IMR-90 (cell line): ENCODE measurements at regions not wholly inside any gene's neighbourhood (a gene's known extent, or its start where the extent isn't known, plus 50 kb on each side); places are given as distances from the start of the nearest gene placed in this dataset.

ENCODE experiments used
- ATAC-seq: fragments of 200-7000 bp; cut with Tn5 transposase; 2 replicates; pipeline ENCODE4 v1.9.1; 2020; ENCODE audit warnings: low read depth, mild to moderate bottlenecking, moderate library complexity
- BruUV-seq: library from RNA; stranded (reverse); fragments of 400-500 nt; replicated peaks from 2 replicates; lab custom pipeline; 2021; lab: Mats Ljungman, UMichigan
- CTCF ChIA-PET: fragments of 300-600 bp; formaldehyde crosslinking; extraction: SDS; loops from one replicate; lab custom pipeline; 2021; ENCODE audit warnings: antibody characterized with exemption; lab: Yijun Ruan, JAX
- POLR2A ChIA-PET: fragments of 300-600 bp; sonication (Branson Sonifier 250); formaldehyde crosslinking; loops from one replicate; lab custom pipeline; 2022; ENCODE audit warnings: antibody characterized with exemption; ENCODE audit not compliant: unreplicated experiment; lab: Charles Lee
- DNase-seq: peaks from one replicate; pipeline ENCODE4 v3.0.0; 2013
- H2AFZ ChIP-seq: replicated peaks from 2 replicates; pipeline ENCODE3; 2013; ENCODE audit warnings: low read length, mild to moderate bottlenecking; ENCODE audit not compliant: poor library complexity
- H2AK5ac ChIP-seq: 2 replicates; pipeline ENCODE4 v1.6.1; 2013; ENCODE audit warnings: low read depth, low read length, inconsistent platforms
- H2AK9ac ChIP-seq: replicated peaks from 2 replicates; pipeline ENCODE3; 2013; ENCODE audit warnings: mild to moderate bottlenecking, low read depth, low read length, moderate library complexity; ENCODE audit not compliant: poor library complexity
- H2BK120ac ChIP-seq: 2 replicates; pipeline ENCODE4 v1.6.1; 2013; ENCODE audit warnings: low read depth, low read length, inconsistent platforms
- H2BK15ac ChIP-seq: 3 replicates; pipeline ENCODE4 v1.6.1; 2013; ENCODE audit warnings: low read depth, low read length, inconsistent platforms
- H2BK20ac ChIP-seq: 2 replicates; pipeline ENCODE4 v1.6.1; 2013; ENCODE audit warnings: low read depth, mild to moderate bottlenecking, inconsistent platforms, low read length, moderate library complexity
- H2BK5ac ChIP-seq: 2 replicates; pipeline ENCODE4 v1.6.1; 2013; ENCODE audit warnings: mild to moderate bottlenecking, low read depth, low read length, inconsistent platforms; ENCODE audit not compliant: poor library complexity, severe bottlenecking
- H3K14ac ChIP-seq: replicated peaks from 2 replicates; pipeline ENCODE4 v1.6.1; 2013; ENCODE audit warnings: low read depth, low read length, inconsistent platforms
- H3K18ac ChIP-seq: 2 replicates; pipeline ENCODE4 v1.6.1; 2013; ENCODE audit warnings: low read depth, low read length, control low read depth
- H3K23ac ChIP-seq: 2 replicates; pipeline ENCODE4 v1.6.1; 2013; ENCODE audit warnings: low read depth, low read length, inconsistent platforms
- H3K27ac ChIP-seq: 2 replicates; pipeline ENCODE4 v1.5.1; 2013; ENCODE audit warnings: mild to moderate bottlenecking, control low read depth, low read length; ENCODE audit not compliant: insufficient read depth
- H3K27me3 ChIP-seq: 2 replicates; pipeline ENCODE4 v1.6.1; 2013; ENCODE audit warnings: low read length; ENCODE audit not compliant: control insufficient read depth, insufficient read depth
- H3K36me3 ChIP-seq: 2 replicates; pipeline ENCODE4 v1.6.1; 2013; ENCODE audit warnings: low read length, mixed read lengths; ENCODE audit not compliant: control insufficient read depth, insufficient read depth
- H3K4ac ChIP-seq: 2 replicates; pipeline ENCODE4 v1.6.1; 2013; ENCODE audit warnings: low read depth, low read length, inconsistent platforms
- H3K4me1 ChIP-seq: 2 replicates; pipeline ENCODE4 v1.6.1; 2013; ENCODE audit warnings: low read length, mixed read lengths; ENCODE audit not compliant: control insufficient read depth, insufficient read depth
- H3K4me2 ChIP-seq: 2 replicates; pipeline ENCODE4 v1.6.1; 2013; ENCODE audit warnings: low read depth, mild to moderate bottlenecking, control low read depth, low read length, moderate library complexity
- H3K4me3 ChIP-seq: 2 replicates; pipeline ENCODE4 v1.5.1; 2013; ENCODE audit warnings: low read depth, mild to moderate bottlenecking, control low read depth, low read length, moderate library complexity; ENCODE audit not compliant: insufficient read depth
- H3K56ac ChIP-seq: 2 replicates; pipeline ENCODE4 v1.6.1; 2013; ENCODE audit warnings: low read length, inconsistent platforms; ENCODE audit not compliant: insufficient read depth; ENCODE audit errors: extremely low read depth
- H3K79me1 ChIP-seq, 2 experiments: 2 replicates each; pipeline ENCODE4 v1.6.1; 2013; ENCODE audit warnings: low read length in 2 of 2, inconsistent platforms in 1 of 2, low read depth in 1 of 2
- H3K9ac ChIP-seq: 2 replicates; pipeline ENCODE4 v1.6.1; 2013; ENCODE audit warnings: low read depth, low read length, control low read depth
- H3K9me1 ChIP-seq: 2 replicates; pipeline ENCODE4 v1.6.1; 2013; ENCODE audit warnings: low read length, inconsistent platforms; ENCODE audit not compliant: insufficient read depth
- H3K9me3 ChIP-seq: 2 replicates; pipeline ENCODE4 v1.6.1; 2013; ENCODE audit warnings: low read length; ENCODE audit not compliant: control insufficient read depth, insufficient read depth
- H4K20me1 ChIP-seq: 2 replicates; pipeline ENCODE4 v1.6.1; 2013; ENCODE audit warnings: low read length, inconsistent platforms; ENCODE audit not compliant: insufficient read depth
- H4K5ac ChIP-seq: 2 replicates; pipeline ENCODE4 v1.6.1; 2013; ENCODE audit warnings: mild to moderate bottlenecking, low read depth, low read length, control low read depth
- H4K8ac ChIP-seq, 2 experiments: 2 replicates each; pipeline ENCODE4 v1.6.1; 2013; ENCODE audit warnings: low read depth in 2 of 2, low read length in 2 of 2, control low read depth in 1 of 2, inconsistent platforms in 1 of 2
- H4K91ac ChIP-seq: 2 replicates; pipeline ENCODE4 v1.6.1; 2013; ENCODE audit warnings: low read depth, low read length, inconsistent platforms; ENCODE audit not compliant: insufficient read depth
- BHLHE40 ChIP-seq: fragments of 150-350 bp; IDR thresholded peaks from 2 replicates; pipeline ENCODE4 v1.6.1; 2016; ENCODE audit warnings: mild to moderate bottlenecking, low read depth, low read length
- CEBPB ChIP-seq: IDR thresholded peaks from 2 replicates; pipeline ENCODE4 v1.6.1; 2012; ENCODE audit warnings: low read depth, low read length, improper control_type of control experiment
- CHD1 ChIP-seq: IDR thresholded peaks from 2 replicates; pipeline ENCODE4 v1.6.1; 2012; ENCODE audit warnings: low read depth, low read length, improper control_type of control experiment
- FOS ChIP-seq: fragments of 150-350 bp; IDR thresholded peaks from 2 replicates; pipeline ENCODE4 v1.6.1; 2016; ENCODE audit warnings: low read depth, low read length
- MAFK ChIP-seq: IDR thresholded peaks from 2 replicates; pipeline ENCODE4 v1.6.1; 2012; ENCODE audit warnings: low read depth, low read length, improper control_type of control experiment
- MAZ ChIP-seq: IDR thresholded peaks from 2 replicates; pipeline ENCODE4 v1.6.1; 2012; ENCODE audit warnings: low read depth, mild to moderate bottlenecking, low read length, improper control_type of control experiment, moderate library complexity, borderline replicate concordance
- MXI1 ChIP-seq: IDR thresholded peaks from 2 replicates; pipeline ENCODE4 v1.6.1; 2012; ENCODE audit warnings: low read depth, mild to moderate bottlenecking, low read length, moderate library complexity, borderline replicate concordance
- NFE2L2 ChIP-seq: fragments of 150-350 bp; IDR thresholded peaks from 2 replicates; pipeline ENCODE4 v1.6.1; 2016; ENCODE audit warnings: low read depth, mild to moderate bottlenecking, low read length
- POLR2A ChIP-seq: IDR thresholded peaks from 2 replicates; pipeline ENCODE4 v1.6.1; 2012; ENCODE audit warnings: mild to moderate bottlenecking, low read depth, low read length
- RAD21 ChIP-seq: IDR thresholded peaks from 2 replicates; pipeline ENCODE4 v1.6.1; 2012; ENCODE audit warnings: low read length, improper control_type of control experiment
- RCOR1 ChIP-seq: IDR thresholded peaks from 2 replicates; pipeline ENCODE4 v1.6.1; 2012; ENCODE audit warnings: mild to moderate bottlenecking, low read length, improper control_type of control experiment; ENCODE audit not compliant: insufficient replicate concordance
- RFX5 ChIP-seq: IDR thresholded peaks from 2 replicates; pipeline ENCODE4 v1.8.0; 2012; ENCODE audit warnings: low read depth, mild to moderate bottlenecking, low read length, moderate library complexity
- SMC3 ChIP-seq: fragments of 150-350 bp; IDR thresholded peaks from 2 replicates; pipeline ENCODE4 v1.6.1; 2016; ENCODE audit warnings: low read depth, mild to moderate bottlenecking, antibody characterized with exemption, low read length, moderate library complexity
- WGBS, 2 experiments: methylation state at CpG; one replicate each; pipeline versions ENCODE4 v1.1.5 to v1.1.7; 2013; ENCODE audit warnings: missing lambda C conversion rate in 2 of 2; ENCODE audit not compliant: insufficient read length in 1 of 2; ENCODE audit errors: extremely low coverage in 2 of 2; 5-methylcytosine and 5-hydroxymethylcytosine counted together
- dilution Hi-C: fragments of 300-500 bp; cut with HindIII; formaldehyde crosslinking; loops from one replicate; pipeline ENCODE4 v1.14.3; 2018; ENCODE audit warnings: low sequenced_read_pairs; ENCODE audit not compliant: unreplicated experiment
- in situ Hi-C: fragments of 300-500 bp; cut with MboI; formaldehyde crosslinking; loops from 3 replicates; pipeline ENCODE4 v1.14.3; 2019; ENCODE audit warnings: low sequenced_read_pairs, inconsistent platforms, mixed read lengths
- intact Hi-C: fragments of 100-400 bp; cut with micrococcal nuclease; formaldehyde crosslinking; loops from 2 replicates; pipeline ENCODE4 v1.10.0; 2022
- TF ChIP-seq, protein P1 (sequence below): conservative IDR thresholded peaks from 2 replicates; pipeline ENCODE4 v1.5.1; 2012; ENCODE audit warnings: mild to moderate bottlenecking, low read depth, low read length, improper control_type of control experiment
- TF ChIP-seq, protein P2 (sequence below): fragments of 150-350 bp; IDR thresholded peaks from 2 replicates; pipeline ENCODE4 v1.6.1; 2017; ENCODE audit warnings: mild to moderate bottlenecking, antibody characterized with exemption, low read length, low read depth
- TF ChIP-seq, protein P3 (sequence below): fragments of 150-350 bp; IDR thresholded peaks from 2 replicates; pipeline ENCODE4 v1.6.1; 2016; ENCODE audit warnings: low read depth, mild to moderate bottlenecking, low read length, moderate library complexity, borderline replicate concordance

DNA sequence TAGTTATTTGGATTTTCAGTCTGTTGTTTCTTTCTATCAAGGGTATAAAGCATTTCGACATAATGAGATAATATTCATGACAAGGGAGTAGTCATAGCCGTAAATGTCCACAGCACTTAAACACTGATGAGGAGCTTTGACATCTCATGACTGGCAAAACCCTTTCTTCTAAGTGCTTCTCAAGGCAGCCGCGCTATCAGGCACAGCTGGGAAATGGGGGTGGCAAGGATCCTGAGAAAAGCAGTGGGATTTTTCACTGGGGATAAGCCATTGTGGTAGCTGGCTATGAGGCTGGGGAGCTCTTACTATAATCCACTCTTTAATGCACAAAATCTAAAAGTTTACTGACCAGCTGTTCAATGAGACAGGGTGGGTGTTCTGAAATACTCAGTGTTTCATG, 493.2 kb upstream of the KLF6 start:
- peak overlapping the region; percentile 65; the same call in 1 of the 2 replicates for H2BK120ac ChIP-seq
- peak overlapping the region; percentile 42 for H2BK15ac ChIP-seq
- H4K5ac ChIP-seq = peak overlapping the region; percentile 67; the same call in 1 of the 2 replicates
- H3K9ac ChIP-seq = no peak overlapping the region
- no peaks in the 10 kb centered on the region; a peak in 1 of 4 replicates for H3K79me1 ChIP-seq
- H2BK20ac ChIP-seq = peak overlapping the region; percentile 65
- DNase-seq (no peak), ATAC-seq (no peak)
- H3K4me3 ChIP-seq = no peak overlapping the region
- no peaks in the 10 kb centered on the region for H4K20me1 ChIP-seq
- no peak overlapping the region; a peak in 1 of 4 replicates for H4K8ac ChIP-seq
- no peaks in the 10 kb centered on the region for H3K9me3 ChIP-seq
- no CpG with 5 or more reads among the region's 4 CpGs for WGBS, 2 experiments
- peak overlapping the region; percentile 40; the same call in 1 of the 2 replicates for H2AK5ac ChIP-seq
- peak overlapping the region; percentile 55 for H3K4ac ChIP-seq
- peak overlapping the region; percentile 11; the same call in 1 of the 2 replicates for H3K23ac ChIP-seq
- POLR2A ChIA-PET = no interaction called here
- no peak overlapping the region for H3K27ac ChIP-seq
- H2AFZ ChIP-seq = no peak overlapping the region
- no peak overlapping the region for H2AK9ac ChIP-seq
- H3K14ac ChIP-seq = peak overlapping the region; percentile 62
- H3K4me1 ChIP-seq = peaks cover 22% of the 10 kb centered on the region
- dilution Hi-C loops (no loop called here), in situ Hi-C loops (no loop called here), intact Hi-C loops (no loop called here)
- CTCF ChIA-PET = no interaction called here
- H2BK5ac ChIP-seq = no peak overlapping the region
- H3K27me3 ChIP-seq = no peaks in the 10 kb centered on the region
- no peak overlapping the region for H3K56ac ChIP-seq
- H3K9me1 ChIP-seq = peaks cover 21% of the 10 kb centered on the region
- no peak for TF ChIP-seq MAZ
- no peak for TF ChIP-seq MXI1
- no peak for TF ChIP-seq BHLHE40
- TF ChIP-seq, protein P1, sequence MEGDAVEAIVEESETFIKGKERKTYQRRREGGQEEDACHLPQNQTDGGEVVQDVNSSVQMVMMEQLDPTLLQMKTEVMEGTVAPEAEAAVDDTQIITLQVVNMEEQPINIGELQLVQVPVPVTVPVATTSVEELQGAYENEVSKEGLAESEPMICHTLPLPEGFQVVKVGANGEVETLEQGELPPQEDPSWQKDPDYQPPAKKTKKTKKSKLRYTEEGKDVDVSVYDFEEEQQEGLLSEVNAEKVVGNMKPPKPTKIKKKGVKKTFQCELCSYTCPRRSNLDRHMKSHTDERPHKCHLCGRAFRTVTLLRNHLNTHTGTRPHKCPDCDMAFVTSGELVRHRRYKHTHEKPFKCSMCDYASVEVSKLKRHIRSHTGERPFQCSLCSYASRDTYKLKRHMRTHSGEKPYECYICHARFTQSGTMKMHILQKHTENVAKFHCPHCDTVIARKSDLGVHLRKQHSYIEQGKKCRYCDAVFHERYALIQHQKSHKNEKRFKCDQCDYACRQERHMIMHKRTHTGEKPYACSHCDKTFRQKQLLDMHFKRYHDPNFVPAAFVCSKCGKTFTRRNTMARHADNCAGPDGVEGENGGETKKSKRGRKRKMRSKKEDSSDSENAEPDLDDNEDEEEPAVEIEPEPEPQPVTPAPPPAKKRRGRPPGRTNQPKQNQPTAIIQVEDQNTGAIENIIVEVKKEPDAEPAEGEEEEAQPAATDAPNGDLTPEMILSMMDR = no peak
- TF ChIP-seq CEBPB = no peak
- no peak for TF ChIP-seq RAD21
- TF ChIP-seq, protein P2, sequence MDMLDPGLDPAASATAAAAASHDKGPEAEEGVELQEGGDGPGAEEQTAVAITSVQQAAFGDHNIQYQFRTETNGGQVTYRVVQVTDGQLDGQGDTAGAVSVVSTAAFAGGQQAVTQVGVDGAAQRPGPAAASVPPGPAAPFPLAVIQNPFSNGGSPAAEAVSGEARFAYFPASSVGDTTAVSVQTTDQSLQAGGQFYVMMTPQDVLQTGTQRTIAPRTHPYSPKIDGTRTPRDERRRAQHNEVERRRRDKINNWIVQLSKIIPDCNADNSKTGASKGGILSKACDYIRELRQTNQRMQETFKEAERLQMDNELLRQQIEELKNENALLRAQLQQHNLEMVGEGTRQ = no peak
- no peak for TF ChIP-seq RFX5
- TF ChIP-seq SMC3 = no peak
- TF ChIP-seq FOS = no peak
- TF ChIP-seq CHD1 = no peak
- no peak for TF ChIP-seq POLR2A
- TF ChIP-seq RCOR1 = no peak
- TF ChIP-seq MAFK = no peak
- TF ChIP-seq NFE2L2 = no peak
- TF ChIP-seq, protein P3, sequence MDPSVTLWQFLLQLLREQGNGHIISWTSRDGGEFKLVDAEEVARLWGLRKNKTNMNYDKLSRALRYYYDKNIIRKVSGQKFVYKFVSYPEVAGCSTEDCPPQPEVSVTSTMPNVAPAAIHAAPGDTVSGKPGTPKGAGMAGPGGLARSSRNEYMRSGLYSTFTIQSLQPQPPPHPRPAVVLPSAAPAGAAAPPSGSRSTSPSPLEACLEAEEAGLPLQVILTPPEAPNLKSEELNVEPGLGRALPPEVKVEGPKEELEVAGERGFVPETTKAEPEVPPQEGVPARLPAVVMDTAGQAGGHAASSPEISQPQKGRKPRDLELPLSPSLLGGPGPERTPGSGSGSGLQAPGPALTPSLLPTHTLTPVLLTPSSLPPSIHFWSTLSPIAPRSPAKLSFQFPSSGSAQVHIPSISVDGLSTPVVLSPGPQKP = no peak
- no peak overlapping the region for H4K91ac ChIP-seq
- peak overlapping the region; percentile 54; the same call in 1 of the 2 replicates for H3K18ac ChIP-seq
- no peak overlapping the region for H3K4me2 ChIP-seq
- BruUV-seq = no TSS peak
- no peaks in the 10 kb centered on the region for H3K36me3 ChIP-seq
